SHP77 (cell line): ENCODE measurements at regions not wholly inside any gene's neighbourhood (a gene's known extent, or its start where the extent isn't known, plus 50 kb on each side); places are given as distances from the start of the nearest gene placed in this dataset.

Experiments
- DNase-seq, 2 experiments: peaks; one replicate each; lab custom pipeline; 2025; lab: John Stamatoyannopoulos, UW

DNA sequence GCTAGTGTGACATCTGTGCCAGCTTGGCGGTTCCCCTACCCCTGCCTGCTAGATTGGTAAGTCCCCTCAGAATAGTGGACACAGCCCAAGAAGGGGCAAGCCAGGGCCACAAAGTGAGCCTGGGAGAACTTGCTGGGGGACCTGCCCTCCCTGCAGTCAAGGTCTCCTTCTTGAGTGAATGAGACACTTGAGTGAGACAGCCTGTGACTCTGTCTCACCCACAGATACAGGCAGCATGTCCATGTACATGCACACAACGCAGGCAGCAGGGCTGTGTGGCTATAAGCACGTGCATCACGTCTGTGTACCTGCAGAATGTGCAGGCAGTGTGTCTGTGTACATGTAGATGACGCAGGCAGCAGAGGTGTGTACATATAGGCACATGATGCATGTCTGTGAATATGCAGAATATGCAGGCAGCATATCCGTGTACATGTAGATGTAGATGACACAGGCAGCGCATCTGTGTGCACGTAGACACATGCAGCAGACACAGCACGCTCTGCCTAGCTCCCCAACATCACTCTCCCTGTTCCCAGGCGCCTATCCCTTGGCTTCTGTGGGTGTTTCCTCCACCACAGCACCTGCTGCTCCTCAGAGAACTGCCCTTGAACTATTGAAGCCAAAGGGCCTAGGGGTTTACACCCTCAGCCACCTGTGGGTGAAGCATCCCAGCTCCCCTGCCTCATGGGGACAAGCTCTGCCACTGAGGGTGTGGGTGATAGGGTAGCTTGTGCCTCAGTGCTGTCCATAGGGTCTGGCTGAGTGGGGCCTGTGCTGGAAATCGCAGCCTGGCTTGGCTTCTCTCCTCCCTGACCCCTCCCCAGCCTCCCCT is 147.2 kb upstream of the TWIST2 start:
- no peak for DNase-seq

DNA sequence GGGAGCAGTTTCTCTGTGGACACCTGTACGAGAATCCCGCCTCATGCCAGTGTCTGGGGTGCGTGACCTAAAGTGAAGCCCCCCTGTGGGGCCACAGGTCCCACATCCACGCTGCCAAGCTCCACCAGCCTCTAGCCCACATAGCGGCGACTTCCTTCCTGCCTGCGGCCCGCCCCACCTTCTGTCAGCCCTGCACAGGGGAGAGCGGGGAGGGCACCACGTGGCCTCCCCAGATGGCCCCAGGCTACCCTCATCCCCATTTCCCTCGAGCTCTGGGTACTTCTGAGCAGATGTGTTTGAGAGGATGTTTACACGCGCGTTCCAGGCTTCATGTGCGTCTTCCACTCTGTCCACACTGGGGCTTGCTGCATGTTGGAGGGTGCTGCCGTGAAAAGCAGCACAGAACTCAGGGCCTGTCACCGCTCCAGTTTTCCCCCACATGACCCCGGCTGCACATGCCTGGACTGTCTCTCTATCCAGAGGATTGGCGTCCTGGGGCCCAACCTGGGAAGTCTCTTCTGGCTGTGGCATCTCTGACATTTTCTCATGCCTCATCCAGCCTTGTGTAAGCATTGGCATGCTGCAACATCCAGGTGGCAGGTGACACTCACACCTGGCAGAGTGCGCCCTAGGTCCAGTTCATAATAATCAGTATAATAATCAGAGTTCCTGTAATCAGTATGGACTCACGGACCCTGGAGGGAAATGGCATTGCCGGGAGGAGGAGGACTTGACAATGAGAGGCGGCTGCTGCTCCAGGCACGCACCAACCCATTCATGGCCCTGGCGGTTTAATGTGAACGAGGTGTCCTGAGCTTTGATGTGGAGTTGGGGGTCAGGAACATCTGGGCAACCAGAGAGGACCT is 146.3 kb upstream of the TWIST2 start:
- no peak for DNase-seq

DNA sequence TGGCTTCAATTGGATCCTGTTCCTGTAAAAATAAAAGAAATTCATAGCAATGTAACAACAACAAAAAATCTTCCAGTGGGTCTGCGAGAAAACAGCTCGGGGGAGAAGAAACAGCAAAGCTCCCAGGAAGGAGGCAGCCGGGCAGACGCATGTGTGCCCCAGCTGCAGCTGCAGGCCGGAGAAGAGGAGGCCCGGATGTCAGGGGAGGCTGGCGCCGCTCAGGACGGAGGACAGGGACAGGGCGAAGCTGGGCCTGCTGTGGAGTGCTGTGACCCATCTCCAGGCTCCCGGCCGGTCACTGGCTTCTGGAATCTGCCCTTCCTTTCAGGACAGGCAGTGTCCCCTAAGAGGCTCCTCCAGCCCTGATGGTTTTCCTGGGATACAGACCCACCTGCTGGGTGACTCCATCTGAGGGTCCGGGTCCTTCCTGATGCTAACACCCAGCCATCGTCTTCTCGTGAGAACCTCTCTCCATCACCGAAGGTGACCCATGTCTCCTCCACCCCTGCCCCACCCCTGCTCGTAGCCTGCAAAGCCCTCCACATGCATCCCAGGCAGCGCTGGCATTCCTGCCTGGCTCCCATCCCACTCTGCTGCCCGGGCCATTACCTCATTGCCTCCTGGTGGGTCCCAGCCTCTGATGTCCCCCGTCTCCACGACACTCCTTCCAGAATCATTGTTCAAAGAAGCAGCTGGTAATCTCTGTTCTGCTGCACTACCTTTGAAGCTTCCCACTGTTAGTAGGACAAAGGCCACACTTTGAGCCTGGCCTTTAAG is 145.4 kb upstream of the TWIST2 start:
- no peak for DNase-seq

DNA sequence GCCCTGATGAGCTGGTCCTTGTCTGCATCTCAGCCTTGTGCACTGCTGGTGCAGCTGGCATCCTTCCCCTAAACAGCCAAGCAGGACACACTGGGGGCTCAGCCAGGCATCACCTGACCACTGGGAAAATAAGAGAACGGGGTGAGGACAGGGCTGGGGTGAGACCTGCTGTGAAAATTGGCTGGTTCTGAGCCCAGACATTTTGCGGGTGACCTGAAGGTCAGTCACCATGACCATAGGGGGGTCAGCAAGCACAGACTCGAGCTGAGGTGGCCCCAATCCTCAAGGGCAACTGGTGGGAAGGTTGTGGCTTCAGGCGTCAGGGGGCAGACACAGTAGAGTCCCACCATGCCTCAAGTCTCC is 144.9 kb upstream of the TWIST2 start:
- DNase-seq = no peak

DNA sequence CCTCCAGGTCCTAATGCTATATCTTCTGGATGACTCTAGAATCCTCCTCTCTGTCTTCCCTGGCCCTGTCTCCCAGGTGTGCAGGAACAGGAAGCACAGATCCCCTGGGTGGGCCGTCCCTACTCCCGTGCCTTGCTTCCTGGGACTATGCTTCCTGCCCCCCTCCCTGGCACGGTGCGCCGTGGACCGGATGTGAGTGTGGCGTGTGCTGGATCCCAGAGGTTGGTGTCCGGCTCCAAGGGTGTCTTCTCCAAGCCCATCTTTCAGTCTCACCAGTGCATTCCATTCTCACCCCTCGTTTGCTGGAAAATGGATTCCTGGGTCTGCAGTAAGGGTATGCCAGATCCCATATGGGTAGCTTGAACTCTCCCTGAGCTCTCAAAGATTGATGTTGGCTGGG is 144.4 kb upstream of the TWIST2 start:
- DNase-seq = no peak

DNA sequence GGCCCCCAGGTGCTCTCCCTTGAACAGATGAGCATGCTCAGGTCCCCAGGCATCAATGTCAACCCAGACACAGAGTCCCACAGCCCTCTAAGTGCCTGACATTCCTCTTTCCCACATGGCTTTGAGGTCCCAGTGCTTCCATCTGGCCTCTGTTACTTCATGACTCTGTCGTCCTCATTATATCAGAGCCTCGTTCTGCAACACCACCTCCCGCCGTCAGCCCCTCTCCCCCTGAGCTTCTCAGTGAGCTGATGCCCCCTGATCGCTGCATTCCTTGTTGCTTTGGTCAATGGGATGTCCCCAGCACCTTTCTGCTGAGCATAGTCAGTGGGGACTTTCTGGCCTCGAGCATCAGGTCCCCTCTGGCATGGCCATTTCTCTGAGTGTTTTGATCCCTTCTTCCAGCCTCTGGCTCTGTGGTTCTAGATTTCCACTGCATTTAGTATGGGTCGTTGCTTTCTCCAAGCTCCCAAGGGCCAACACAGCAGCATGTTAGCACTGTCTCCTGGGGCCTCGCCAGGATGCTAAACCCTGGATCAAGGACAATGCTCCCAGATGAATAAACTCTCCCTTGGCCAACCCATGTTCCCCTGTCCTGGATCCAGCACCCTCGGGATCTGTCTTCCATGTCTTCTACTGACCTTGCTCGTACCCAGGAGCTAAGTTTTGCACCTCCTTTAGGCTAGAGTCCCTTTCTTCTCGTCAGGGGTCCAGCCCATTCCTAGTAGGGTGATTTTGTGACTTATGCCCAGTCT is 143.2 kb upstream of the TWIST2 start:
- no peak for DNase-seq

DNA sequence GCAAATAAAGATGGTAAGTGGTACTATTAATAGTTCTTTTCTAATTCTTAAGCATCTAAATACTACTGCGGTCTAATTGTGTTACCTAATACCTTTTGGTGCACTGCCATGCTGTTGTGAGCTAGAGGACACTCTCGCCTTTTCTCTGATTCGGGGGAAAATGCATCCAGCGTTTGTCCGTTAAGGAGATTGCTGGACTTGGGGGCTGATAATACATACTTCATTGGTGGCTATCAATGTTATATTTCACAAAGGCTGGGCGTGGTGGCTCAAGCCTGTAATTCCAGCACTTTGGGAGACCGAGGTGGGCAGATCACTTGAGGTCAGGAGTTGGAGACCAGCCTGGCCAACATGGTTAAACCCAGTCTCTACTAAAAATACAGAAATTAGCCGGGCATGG is 141.7 kb upstream of the TWIST2 start:
- DNase-seq = no peak

DNA sequence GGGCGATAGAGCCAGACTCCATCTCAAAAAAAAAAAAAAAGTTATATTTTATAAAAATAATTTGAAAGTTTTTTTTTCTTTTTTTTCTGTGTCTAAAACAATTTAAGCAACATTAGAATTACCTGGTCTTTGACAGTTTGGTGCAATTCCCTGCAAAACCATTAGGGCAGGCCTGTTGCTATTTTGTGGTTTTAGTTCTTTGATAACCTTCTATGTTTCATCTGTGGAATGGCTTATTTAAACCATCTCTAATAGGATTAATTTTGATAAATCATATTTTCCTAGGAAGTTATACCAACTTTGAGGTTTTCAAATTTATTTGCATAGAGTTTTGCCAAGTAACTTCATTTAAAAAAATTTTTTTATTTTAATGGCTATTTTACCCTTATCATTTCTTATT is 141.2 kb upstream of the TWIST2 start:
- DNase-seq = no peak

DNA sequence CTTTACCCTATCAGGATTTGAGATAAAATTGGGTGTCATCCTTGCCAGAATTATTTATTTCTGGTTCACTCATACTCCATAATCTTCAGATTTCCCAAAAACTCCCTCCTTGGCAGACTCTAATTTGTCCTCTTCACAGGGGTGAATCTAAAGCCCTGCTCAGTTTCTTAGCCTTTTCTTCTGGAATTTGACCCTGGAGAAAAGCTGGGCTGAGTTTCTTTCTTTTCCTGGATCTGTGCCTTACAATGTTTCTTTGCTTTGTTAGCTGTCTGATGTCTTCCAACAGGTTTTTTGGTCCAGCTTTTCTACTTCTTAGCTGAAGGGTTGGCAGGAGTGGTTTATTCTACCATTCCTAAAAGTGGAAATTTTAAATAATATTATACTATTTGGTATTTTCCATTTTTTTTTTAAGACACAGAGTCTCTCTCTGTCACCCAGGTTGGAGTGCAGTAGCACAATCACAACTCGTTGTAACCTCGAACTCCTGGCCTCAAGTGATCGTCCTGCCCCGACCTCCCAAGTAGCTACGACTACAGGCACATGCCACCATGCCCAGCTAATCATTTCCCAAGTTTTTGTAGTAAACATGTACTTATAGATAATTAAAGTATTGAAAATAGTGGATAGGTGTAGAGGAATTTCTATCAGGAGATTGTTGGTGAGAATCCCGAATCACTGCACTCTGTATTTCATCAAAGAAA is 138.4 kb upstream of the TWIST2 start:
- no peak for DNase-seq

DNA sequence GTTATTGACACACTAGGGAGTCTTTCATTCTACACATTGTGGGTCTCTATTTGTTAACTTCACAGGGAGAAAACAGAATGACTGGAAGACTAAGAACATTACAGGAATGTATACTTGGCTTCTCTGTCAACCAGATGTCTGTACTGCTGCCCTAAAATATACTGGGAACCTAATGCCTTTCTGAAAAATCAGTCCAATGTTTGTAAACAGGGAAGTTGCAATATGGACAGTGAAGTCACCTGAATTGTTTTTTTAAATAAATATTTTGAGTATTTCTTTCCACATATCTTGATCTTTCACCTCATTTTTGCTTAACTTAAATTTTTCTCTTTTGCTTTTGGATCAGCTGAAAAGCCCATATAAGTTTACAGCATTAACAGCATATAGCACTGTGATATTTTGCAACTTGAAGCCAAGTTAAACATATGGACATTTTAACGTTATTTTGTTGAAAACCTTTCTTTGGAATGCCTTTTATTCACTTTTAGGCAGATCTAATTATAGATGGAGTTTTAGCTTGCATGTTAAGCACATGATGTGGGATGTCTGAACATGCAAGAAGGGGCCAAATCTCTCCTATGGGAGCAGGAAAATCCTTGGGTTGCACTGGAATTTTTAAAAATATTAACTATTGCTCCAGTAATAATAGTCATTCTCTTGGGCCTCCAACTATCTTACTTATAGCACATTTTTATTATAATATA is 137.7 kb upstream of the TWIST2 start:
- no peak for DNase-seq

DNA sequence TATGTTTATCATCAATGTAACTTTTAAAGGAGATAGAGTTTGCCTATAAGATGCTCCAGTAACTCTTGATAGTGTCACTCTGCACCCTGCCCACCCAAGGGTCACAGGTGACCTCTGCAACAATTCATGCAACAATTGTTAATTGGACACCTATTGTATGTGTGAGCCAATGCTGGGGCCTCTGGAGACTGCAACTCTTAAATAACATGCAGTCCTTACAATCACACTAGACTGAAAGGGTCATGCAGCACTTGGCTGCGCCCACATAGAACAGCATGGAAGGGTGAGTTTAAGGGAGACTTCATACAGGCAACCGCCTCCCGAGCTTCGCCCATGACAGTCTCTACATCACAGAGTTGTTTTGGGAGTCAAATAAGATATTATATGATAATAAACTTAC is 137.1 kb upstream of the TWIST2 start:
- DNase-seq = no peak

DNA sequence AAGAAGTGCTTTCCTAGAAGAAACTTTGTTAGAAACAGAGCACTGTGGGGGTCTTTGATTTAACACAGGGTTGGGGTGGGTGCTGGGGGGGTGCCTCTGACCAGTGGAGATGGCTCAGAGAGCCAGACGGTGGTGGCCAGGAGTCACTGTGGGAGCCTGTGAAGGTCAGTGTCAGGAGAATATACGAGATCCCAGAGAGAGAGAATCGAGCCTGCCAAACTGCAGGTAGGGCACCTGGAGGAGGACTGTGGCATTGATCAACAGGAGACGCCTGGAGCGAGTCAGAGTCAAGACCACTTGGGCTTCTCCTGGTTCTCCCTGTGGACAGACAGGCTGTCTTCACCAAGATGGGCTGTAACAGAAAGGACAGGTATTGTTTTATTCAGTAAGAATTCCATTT is 136.5 kb upstream of the TWIST2 start:
- DNase-seq = no peak

DNA sequence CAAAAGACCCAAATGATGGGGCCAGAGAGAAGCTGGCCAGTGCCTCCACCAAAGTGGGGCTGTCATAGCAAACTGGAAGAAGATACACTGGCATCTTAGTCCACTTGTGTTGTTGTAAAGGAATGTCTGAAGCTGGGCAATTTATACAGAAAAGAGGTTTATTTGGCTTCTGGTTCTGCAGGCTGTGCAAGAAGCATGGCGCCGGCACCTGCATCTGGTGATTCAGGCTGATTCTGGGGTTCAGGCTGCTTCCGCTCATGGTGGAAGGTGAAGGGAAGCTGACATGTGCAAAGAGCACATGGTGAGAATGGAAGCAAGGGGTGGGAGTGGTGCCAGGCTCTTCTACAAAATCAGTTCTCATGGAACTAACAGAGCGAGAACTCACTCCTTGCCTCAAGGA is 135.9 kb upstream of the TWIST2 start:
- no peak for DNase-seq

DNA sequence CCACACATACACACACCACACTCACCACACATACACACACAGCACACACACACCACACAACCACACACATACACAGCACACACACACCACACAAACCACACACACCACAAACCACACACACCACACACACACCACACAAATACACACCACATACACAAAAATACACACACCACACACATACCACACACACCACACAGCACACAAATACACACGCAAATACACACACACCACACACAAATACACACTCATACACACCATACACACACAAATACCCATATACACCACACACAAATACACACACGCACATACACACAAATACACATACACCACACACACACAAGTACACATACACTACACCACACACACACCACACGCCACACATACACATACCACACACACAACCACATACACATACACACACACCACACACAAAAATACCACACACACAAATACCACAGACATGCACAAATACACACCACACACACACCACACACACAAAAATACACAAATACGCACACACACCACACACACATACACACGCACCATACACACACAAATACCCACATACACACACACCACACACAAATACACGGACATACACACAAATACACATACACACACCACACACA is 134.6 kb upstream of the TWIST2 start:
- no peak for DNase-seq

DNA sequence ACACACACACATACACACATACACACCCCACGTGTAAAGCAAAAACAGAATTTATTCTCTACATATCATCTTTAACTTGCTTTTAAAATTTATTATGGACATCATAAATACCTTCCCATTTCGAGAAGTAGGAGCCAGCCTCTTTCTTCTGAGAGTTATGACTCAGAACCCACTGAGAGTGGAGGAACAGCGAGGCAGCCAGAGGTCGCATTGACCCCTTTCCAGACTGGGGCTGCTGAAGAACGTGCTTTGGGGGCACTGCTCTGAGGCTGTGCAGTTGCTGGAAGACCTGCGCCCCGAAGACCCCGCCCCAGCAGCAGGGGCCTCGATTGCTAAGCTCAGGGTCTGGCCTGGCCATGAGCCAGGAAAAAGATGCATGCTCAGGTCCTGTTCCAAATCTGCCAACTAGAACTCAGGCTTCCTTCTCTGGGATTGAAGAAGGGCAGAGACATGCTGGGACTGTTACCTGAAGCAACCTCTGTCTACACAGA is 133.8 kb upstream of the TWIST2 start:
- no peak for DNase-seq

DNA sequence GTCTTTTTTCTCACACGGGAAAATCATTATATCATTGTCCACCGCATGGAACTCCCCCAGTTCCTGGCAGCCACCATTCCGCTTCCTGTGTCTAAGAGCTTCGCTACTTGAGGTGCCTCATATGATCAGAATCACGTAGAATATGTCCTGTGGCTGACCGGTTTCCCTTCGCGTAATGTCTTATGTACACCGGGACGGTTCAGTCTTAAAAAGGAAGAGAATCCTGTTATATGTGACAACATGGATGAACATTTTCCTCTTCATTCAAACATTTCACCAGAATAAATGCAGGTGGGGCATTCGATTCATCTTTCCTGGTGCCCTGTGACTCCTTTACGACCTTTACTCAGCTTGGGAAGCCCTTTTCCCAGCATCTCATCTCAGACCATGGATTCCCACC is 131.7 kb upstream of the TWIST2 start:
- DNase-seq = no peak

DNA sequence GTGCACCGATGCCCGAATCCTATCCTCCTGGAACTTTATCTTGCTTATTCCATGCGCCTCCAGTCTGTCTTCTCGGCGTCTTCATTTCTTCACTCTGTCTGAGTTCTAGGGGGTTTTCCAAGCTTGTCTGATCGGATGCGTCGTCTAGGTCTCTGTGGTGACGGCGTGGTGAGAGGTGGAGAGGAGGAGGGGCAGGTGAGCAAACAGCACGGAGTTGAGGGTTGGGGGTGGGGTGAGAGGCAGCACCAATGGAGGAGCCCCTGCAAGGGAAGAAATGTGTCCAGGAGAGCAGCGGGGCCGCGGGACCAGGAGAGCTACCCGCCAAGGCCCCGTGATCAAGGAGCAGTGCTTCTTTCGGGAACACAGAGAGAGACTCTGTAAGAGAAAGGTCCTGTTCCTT is 131.3 kb upstream of the TWIST2 start:
- no peak for DNase-seq

DNA sequence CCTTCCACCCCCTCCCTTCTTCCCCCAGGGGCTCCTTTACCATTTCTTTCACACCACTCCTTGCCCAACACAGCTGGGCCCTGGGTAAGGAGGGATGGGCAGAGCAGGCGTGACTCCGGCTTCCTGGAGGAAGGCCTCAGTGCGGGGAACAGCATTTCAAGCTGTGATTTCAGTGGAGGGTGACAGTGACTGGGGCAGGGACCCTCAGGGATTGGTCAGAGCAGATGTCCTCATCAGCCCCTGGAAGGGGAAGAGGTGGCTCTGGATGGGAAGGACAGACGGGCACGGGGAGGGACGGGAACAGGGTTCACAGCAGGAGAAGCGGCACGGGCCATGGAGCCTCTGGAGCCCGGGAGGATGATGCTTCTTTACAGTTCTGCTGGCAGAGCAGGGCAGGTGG is 130.8 kb upstream of the TWIST2 start:
- no peak for DNase-seq

DNA sequence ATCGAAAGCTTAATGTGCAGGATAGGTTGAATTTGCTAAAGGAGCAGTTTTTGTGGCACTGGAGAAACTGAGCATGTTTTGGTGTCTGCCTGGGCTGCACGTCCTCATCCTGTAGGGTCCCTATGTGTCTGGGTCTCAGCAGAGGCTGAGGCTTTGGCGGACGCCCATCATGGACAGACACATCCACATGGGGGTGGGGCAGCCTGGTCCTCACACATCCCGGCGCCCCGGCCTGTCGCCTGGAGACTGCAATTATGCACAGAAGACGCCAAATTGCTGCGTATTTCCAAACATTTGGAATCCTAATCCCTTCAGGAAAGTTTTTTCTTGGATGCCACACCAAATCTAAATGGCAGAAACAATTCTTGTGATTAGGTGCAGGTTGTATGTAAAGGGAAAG is 128.2 kb upstream of the TWIST2 start:
- no peak for DNase-seq

DNA sequence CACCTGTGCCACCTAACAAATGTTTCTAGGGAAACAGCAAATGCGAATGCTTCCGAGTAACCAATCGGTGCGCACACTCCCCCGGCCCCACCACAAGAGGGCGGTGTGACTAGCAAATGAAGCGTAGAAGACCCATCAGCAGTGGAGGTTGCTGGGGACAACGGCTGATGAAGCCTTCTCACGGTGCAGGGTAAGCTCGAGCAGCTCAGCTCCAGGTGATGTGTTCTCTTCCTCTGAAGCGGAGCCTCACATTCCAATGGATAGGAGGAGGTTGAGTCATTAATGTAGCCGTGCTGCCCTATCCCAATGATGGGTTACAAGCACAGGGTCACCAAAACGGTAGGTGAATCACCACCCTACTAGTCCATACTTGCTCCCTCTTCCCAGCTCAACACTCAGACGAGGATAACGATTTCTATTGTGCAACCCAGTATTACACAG is 127.6 kb upstream of the TWIST2 start:
- peak; percentile 35 to 36 for DNase-seq
